ENCODE measurements at regions not wholly inside any gene's neighbourhood (a gene's known extent, or its start where the extent isn't known, plus 50 kb on each side); places are given as distances from the start of the nearest gene placed in this dataset.
"Not testable (repeated sequence)": the region's sequence is repeated elsewhere in the genome, so short reads cannot be mapped to it uniquely, and the experiment has no call there.

DNA sequence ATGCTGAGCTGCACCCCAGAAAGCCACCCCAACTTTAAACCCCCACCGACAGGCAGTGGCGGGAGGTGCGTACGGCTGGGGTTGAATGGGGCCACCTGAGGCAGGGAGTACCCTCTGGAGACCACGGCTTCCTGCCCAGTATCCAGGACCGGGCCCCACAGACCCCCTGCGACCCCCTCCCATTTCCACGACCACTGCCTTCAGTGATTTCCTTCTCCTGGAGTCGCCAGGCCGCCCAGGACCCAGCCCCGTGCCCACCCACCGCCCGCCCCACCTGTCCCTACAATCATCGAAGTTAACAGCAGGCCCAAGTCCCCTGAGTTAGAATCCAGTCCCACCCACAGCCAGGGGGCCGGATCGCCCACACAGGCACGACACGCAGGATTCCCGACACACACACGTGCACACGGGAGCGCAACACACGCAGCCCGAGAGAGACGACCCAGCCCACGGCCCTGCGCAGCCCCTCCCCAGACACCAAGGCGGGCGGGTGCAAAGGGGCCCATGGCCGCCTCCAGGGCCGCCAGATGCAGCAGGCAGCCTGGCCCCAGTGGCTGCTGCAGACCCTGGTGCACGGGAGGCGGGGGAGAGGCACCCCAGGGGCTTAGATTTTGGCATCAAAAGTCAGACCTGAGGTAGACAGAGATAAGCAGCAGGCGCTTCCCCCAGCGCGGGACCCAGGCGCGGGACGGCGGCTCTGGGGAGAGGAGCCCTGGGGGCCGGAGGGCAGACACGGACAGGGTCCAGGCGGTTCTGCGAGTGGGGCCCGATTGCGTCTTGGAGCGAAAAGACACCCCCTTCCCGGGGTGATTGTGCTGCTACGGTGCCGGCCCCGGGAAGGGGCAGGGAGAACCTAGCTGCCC, 104.8 kb downstream of the SPATA31A6 start:
- H3K27ac ChIP-seq; DNase-seq (ENCODE audit: low spot score); H3K9me3 ChIP-seq; H3K36me3 ChIP-seq; H3K4me3 ChIP-seq; intact Hi-C loops (cut with DNase I); H3K4me1 ChIP-seq (replicated peaks); H3K27me3 ChIP-seq (replicated peaks; ENCODE audit: insufficient read depth): not testable (repeated sequence)
- 89% methylated on average over 51 of the region's 51 CpGs for WGBS

DNA sequence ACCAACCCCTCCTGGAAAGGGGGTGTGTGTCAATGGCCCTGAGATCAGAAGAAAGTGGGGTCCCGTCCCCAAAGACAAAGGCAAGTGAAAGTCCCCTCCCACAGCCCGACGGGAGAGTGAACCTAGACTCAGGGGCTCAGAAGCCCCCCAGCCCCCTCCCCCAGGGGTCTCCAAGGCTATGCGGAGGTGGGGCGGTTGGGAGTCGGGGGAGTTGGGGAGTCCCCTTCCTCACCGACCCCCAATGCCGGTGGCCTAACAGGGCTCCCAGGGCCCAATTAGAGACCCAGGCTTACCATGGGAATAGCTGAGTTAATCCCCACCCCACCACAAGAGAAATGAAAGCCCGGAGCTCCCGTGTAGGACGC, 105.4 kb downstream of the SPATA31A6 start:
- H3K4me3 ChIP-seq; H3K36me3 ChIP-seq; H3K4me1 ChIP-seq (replicated peaks); H3K27ac ChIP-seq; intact Hi-C loops (cut with DNase I); H3K27me3 ChIP-seq (replicated peaks; ENCODE audit: insufficient read depth); DNase-seq (ENCODE audit: low spot score); H3K9me3 ChIP-seq: not testable (repeated sequence)
- 96% methylated on average over 7 of the region's 11 CpGs for WGBS

DNA sequence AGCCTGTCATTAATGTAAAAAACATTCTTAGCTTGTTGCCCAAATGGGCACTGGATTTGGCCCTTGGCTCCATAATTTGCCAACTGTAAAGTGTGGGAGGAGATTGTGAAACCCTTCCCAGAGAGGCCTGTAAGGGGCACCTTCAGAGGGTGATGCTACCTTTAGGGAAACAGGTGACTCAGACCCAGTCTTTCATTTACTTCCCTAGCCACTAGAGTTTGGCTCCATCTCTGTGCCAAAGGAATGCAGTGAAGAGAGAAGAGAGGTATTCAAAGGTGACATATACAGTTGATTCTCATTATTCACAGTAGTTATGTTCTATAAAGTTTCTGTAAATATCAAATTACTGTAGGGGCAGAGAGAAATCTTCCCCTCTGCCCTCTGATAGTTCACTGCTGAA, 116.7 kb downstream of the SPATA31A6 start:
- H3K27me3 ChIP-seq (replicated peaks; ENCODE audit: insufficient read depth) = not testable (repeated sequence)

DNA sequence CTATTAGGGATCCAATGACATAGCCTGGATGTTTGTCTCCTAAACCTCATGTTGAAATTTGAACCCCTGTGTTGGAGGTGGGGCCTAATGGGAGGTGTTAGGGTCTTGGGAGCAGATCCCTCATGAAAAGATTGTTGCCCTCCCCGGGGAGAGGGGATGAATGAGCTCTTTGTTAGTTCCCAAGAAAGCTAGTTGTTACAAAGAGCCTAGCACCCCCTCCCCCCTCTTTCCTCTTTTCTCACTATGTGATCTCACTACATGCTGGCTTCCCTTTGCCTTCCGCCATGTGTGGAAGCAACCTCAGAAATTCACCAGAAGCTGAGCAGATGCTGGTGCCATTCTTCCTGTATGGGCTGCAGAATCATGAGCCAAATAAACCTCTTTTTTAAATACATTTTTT, 123.2 kb downstream of the SPATA31A6 start:
- 48% methylated on average over 2 of the region's 2 CpGs for WGBS
- intact Hi-C loops (cut with DNase I); DNase-seq (ENCODE audit: low spot score); H3K4me1 ChIP-seq (replicated peaks); H3K4me3 ChIP-seq; H3K27me3 ChIP-seq (replicated peaks; ENCODE audit: insufficient read depth); H3K27ac ChIP-seq; H3K9me3 ChIP-seq; H3K36me3 ChIP-seq: not testable (repeated sequence)

More for the DNA sequence above, 116.7 kb downstream of the SPATA31A6 start:
- H3K36me3 ChIP-seq; intact Hi-C loops (cut with DNase I); DNase-seq (ENCODE audit: low spot score); H3K9me3 ChIP-seq; H3K4me1 ChIP-seq (replicated peaks); H3K4me3 ChIP-seq; H3K27ac ChIP-seq: not testable (repeated sequence)

DNA sequence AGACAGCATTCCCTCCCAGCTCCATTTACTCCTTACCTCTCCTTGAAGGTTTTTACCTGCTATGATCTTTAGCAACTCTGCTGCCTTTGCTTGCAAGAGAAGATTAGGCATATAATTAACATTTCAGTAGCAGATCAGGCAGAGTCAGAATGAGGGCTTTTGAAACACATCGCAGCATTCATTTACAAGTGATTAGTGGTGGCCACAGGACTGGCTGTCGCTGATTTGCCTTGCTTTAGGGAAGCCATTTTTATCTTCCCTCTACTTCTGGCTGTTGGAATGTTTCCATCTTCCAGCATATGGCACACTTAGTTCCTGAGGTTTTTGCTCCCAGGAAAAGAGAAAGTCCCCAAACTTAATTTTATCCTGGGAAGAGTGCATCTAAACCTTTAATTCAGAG, 124.0 kb downstream of the SPATA31A6 start:
- H3K9me3 ChIP-seq; H3K4me1 ChIP-seq (replicated peaks); H3K36me3 ChIP-seq; H3K27ac ChIP-seq; intact Hi-C loops (cut with DNase I); H3K27me3 ChIP-seq (replicated peaks; ENCODE audit: insufficient read depth); DNase-seq (ENCODE audit: low spot score); H3K4me3 ChIP-seq: not testable (repeated sequence)
- WGBS = 36% methylated on average over 2 of the region's 2 CpGs

DNA sequence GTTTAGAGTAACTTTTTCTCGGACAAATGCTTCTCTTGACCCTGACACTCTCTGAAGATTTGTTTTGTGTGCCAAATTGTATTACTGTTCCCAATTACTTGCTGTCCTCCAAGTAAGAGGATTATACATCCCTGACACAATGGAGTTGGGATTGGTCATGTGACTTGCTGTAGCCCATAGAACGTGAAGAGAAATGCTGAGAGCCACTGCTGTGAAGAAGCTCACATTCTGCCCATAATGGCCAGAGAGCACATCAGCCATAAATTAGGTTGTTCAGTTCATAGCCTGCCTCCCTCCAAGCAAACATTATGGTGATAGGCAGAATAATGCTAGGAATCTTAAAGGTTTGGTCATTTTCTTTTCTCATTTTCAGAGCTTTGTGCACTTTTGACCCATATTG, 127.5 kb downstream of the SPATA31A6 start:
- WGBS = 48% methylated on average over 2 of the region's 2 CpGs
- H3K27ac ChIP-seq; H3K4me1 ChIP-seq (replicated peaks); H3K36me3 ChIP-seq; H3K9me3 ChIP-seq; H3K27me3 ChIP-seq (replicated peaks; ENCODE audit: insufficient read depth); intact Hi-C loops (cut with DNase I); DNase-seq (ENCODE audit: low spot score); H3K4me3 ChIP-seq: not testable (repeated sequence)

GRCh38 chr9:42316026-42316425, 132.6 kb downstream of the SPATA31A6 start:
- H3K4me1 ChIP-seq (replicated peaks); H3K4me3 ChIP-seq; H3K27ac ChIP-seq; intact Hi-C loops (cut with DNase I); H3K9me3 ChIP-seq; H3K36me3 ChIP-seq; H3K27me3 ChIP-seq (replicated peaks; ENCODE audit: insufficient read depth); DNase-seq (ENCODE audit: low spot score): not testable (repeated sequence)
- whole genome bisulfite sequencing = 88% methylated on average over 5 of the region's 5 CpGs

DNA sequence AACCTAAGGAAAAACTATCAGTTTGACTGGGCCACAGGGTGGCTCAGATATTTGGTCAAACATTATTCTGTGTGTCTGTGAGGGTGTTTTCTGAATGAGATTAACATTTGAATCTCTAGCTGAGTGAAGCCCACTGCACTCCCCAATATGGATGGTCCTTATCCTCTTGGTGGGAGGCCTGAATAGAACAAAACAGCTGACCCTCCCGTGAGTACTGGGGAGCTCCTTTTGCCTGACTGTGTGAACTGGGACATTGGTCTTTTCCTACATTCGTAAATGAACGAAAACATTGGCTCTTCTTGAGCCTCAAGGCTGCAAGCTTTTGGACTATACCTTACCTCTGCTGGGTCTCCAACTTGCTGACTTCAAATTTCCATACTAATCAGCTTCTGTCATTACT, 134.2 kb downstream of the SPATA31A6 start:
- DNase-seq (ENCODE audit: low spot score); H3K4me3 ChIP-seq; H3K4me1 ChIP-seq (replicated peaks); intact Hi-C loops (cut with DNase I); H3K27ac ChIP-seq; H3K27me3 ChIP-seq (replicated peaks; ENCODE audit: insufficient read depth); H3K9me3 ChIP-seq; H3K36me3 ChIP-seq: not testable (repeated sequence)
- WGBS = 56% methylated on average over 3 of the region's 3 CpGs

DNA sequence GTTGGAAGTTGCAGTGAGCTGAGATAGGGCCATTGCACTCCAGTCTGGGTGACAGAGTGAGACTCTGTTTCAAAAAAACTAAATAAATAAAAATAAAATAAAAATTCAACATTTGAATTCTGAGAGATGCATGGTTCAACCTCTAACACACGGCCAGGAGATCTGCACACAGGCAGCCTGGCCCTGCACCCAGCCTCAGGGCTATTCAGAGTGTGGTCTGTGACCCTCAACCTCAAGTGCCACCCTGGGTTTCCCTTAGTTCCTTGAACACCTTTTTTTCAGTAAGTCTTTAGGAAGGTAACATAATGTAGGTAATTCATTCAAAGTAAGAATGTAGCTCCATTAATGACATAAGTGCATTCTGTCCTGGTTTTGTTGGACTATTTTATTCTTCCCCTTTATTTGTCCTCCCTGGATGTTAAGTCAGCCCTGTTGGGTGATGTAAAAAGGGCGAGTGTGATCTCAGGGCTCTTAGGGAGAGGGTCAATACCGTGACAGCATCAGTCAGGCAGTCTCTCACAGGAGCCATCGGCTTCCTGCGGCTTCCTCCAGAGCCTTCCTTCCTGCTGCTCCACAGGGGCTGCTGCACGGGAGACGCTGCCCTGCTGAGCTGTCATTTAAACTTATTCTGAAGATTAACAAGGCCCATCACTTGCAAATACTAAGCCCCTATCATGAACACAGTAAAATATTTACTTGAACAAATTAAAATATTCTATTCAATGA, 139.8 kb downstream of the SPATA31A6 start:
- H3K9me3 ChIP-seq; intact Hi-C loops (cut with DNase I); H3K27me3 ChIP-seq (replicated peaks; ENCODE audit: insufficient read depth); DNase-seq (ENCODE audit: low spot score); H3K4me3 ChIP-seq; H3K27ac ChIP-seq; H3K36me3 ChIP-seq; H3K4me1 ChIP-seq (replicated peaks): not testable (repeated sequence)
- 26% methylated on average over 7 of the region's 7 CpGs for WGBS

DNA sequence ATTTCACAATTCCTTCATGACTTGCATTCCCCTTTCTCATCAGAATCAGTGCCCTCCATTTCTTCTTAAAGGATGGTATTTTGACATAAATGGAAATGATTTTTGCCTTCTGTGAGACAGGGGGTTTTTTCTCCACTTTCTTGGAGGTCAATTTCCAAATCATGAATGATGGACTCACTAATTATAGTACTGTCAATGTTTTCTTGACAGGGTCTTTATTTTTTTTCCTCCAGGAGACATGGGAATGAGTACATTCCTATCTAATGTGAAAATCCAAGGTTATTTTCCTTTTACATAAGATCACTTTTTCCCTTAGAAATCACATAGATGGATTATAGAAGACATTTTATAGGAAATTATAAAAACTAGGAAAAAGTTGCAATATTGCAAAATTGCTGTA, 141.7 kb downstream of the SPATA31A6 start:
- H3K9me3 ChIP-seq; H3K27me3 ChIP-seq (replicated peaks; ENCODE audit: insufficient read depth); H3K36me3 ChIP-seq; DNase-seq (ENCODE audit: low spot score); H3K27ac ChIP-seq; intact Hi-C loops (cut with DNase I); H3K4me1 ChIP-seq (replicated peaks); H3K4me3 ChIP-seq: not testable (repeated sequence)

GRCh38 chr9:42325561-42325960, 142.1 kb downstream of the SPATA31A6 start:
- 50% methylated on average over 2 of the region's 2 CpGs for WGBS
- DNase-seq (ENCODE audit: low spot score); H3K4me3 ChIP-seq; H3K36me3 ChIP-seq; H3K9me3 ChIP-seq; H3K27me3 ChIP-seq (replicated peaks; ENCODE audit: insufficient read depth); H3K4me1 ChIP-seq (replicated peaks); intact Hi-C loops (cut with DNase I); H3K27ac ChIP-seq: not testable (repeated sequence)

- H3K4me3 ChIP-seq; H3K27me3 ChIP-seq (replicated peaks; ENCODE audit: insufficient read depth); H3K27ac ChIP-seq; H3K36me3 ChIP-seq; intact Hi-C loops (cut with DNase I); DNase-seq (ENCODE audit: low spot score); H3K4me1 ChIP-seq (replicated peaks); H3K9me3 ChIP-seq: not testable (repeated sequence)
- 83% methylated on average over 1 of the region's 2 CpGs for WGBS
Observed at GRCh38 chr9:42326482-42326881, 143.0 kb downstream of the SPATA31A6 start.

DNA sequence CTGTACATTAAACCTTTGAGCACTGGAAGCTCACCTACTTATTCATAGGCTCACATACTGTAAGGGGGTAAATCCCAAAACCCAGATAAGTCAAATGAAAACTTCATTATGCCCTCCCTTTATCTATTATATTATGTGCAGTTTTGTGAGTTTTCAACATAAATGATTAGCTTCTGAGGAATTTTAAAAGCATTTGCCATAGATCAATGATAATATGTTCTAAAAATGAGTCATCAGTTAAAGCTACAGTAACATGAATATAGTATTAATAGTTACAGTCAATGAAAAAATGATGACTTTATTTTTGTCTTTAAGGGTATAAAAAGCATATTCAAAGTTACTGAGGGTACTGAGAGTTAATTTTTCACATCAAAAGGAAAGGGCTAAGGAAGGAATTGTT, 151.9 kb downstream of the SPATA31A6 start:
- H3K4me1 ChIP-seq (replicated peaks); H3K36me3 ChIP-seq; H3K27me3 ChIP-seq (replicated peaks; ENCODE audit: insufficient read depth); H3K4me3 ChIP-seq; DNase-seq (ENCODE audit: low spot score); H3K27ac ChIP-seq; intact Hi-C loops (cut with DNase I); H3K9me3 ChIP-seq: not testable (repeated sequence)
